GM18951 (cell line): ENCODE measurements at regions not wholly inside any gene's neighbourhood (a gene's known extent, or its start where the extent isn't known, plus 50 kb on each side); places are given as distances from the start of the nearest gene placed in this dataset.
"Not testable (repeated sequence)": the region's sequence is repeated elsewhere in the genome, so short reads cannot be mapped to it uniquely, and the experiment has no call there.

Source experiments
- POLR2A ChIP-seq: IDR thresholded peaks from 4 replicates; pipeline ENCODE4 v1.6.1; 2011; ENCODE audit warnings: mild to moderate bottlenecking; ENCODE audit not compliant: insufficient read length, insufficient read depth; ENCODE audit errors: extremely low read depth
- in situ Hi-C: fragments of 300-500 bp; cut with MboI; formaldehyde crosslinking; loops from one replicate; pipeline ENCODE4 v1.12.0; 2022; ENCODE audit warnings: low sequenced_read_pairs, mixed read lengths, inconsistent platforms; ENCODE audit not compliant: unreplicated experiment

DNA sequence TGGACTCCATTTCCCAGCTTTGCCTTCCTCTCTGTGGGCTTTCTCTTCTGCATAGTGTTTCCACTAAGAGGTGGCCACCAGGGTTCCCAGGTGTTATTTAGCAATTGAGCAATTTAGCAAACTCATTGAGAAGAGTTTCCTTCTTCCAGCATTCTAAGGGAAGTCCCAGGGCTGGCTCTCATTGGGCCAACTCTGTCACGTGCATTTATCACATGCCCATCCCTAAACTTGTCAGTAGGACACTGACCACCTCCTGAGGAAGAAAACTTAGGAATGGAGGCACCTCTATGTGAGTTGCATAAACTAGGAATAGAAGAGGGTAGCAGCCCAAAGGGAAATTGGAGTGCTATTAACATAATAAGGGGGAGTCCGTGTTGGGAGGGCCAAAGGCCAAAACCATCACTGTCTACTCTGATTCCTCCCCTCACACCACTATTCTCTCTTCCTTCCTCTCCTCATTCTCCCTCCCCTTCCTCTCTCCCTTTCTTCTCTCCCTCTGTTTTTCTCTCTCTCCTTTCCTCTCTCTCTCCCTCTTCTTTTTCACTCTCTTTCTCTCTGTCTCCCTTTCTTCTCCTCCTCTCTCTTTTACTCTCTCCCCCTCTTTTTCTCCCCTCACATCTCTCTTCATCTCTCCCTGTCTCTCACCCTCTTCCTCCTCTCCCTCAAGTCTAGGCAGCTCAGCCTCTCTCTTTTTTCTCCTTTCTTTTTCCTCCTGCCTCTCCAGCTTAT, 213.4 kb downstream of the PALM2AKAP2 start:
- TF ChIP-seq POLR2A = no peak
- in situ Hi-C loops = no loop called here

DNA sequence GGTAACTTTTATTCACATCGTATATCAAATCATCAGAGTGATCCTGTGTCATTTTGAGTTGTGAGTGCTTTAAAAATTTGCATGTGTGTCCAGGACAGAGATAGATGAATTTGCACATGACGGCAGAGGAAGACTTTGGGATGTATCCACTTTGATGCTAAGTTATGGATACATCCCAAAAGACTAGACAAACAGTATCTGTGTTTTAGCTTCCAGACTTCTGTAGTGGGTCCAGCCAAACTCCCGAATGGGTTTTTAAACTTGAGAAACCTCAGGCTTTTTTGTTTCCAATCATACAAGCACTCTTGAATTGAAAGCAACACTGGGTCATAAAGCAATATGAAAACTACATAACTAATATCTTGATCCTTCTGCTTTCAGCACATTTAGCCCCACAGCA, 213.8 kb downstream of the C9orf152 start:
- TF ChIP-seq POLR2A = no peak
- in situ Hi-C loops = no loop called here

DNA sequence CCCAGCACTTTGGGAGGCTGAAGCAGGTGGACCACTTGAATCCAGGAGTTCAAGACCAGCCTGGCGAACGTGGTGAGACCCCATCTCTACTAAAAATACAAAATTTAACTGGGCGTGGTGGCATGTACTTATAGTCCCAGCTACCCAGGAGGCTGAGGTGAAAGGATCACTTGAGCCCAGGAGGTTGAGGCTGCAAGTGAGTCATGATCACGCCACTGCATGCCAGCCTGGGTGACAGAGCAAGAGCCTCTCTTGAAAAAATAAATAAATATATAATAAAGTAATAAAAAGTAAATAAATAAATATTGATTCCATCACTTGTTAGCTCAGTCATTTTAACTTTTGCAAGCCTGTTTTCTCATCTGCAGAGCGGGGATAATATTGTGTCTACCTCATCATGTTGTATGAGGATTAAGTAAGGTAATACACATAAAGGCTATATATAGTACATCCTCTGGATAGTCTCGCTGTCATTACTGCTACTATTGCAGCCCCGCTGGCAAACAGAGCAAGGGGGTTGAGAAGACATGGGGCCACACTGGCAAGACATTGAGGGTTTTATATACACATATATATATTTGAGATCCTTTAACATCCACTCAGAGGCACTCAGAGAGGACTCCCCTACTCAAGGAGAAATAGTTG, 210.9 kb downstream of the C9orf152 start:
- in situ Hi-C loops = no loop called here
- TF ChIP-seq POLR2A = no peak

DNA sequence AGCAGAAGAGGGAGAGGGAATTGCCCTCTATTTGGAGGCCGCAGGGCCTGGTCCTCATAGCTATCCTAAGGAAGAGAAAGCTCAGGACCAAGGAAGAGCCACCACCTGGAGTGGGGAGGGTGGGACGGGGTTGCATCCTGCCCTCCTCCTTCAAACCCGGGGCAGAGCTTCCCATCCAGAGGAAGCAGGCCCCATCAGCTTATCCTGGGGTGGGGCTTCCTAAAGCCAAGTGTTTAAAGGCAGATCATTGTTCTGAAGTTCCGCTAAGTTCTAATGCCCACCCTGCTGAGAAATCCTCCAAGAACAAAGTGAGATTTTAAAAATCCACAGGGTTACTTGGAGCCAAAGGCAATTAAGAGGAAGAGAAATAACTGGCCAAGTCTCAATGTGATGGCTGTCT, 210.3 kb downstream of the C9orf152 start:
- TF ChIP-seq POLR2A = no peak
- in situ Hi-C loops = no loop called here

DNA sequence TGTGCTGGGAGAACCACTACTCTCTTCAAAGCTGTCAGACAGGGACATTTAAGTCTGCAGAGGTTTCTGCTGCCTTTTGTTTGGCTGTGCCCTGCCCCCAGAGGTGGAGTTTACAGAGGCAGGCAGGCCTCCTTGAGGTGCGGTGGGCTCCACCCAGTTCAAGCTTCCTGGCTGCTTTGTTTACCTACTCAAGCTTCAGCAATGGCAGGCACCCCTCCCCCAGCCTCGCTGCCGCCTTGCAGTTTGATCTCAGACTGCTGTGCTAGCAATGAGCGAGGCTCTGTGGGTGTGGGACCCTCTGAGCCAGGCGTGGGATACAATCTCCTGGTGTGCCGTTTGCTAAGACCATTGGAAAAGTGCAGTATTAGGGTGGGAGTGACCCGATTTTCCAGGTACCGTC, 202.4 kb downstream of the C9orf152 start:
- in situ Hi-C loops = not testable (repeated sequence)

DNA sequence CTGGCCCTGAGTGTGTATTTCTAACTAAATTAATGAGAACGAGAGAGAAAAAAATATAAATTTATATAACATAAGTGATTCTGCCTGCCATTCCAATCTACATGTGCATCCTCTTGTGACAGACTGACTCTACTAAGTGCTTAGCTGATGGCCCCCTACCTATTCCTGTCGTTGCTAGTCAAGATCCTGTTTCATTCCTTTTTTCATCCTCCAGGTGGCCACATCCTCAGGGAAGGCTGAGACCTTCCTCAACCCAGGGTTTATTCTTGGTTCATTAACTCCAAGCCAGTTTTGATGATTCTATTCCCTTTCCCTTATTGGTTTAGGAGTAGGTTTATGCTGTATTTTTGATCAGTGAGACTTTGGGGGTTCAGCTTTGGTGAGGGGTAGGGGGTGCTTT, 201.3 kb downstream of the C9orf152 start:
- in situ Hi-C loops = no loop called here
- TF ChIP-seq POLR2A = no peak

DNA sequence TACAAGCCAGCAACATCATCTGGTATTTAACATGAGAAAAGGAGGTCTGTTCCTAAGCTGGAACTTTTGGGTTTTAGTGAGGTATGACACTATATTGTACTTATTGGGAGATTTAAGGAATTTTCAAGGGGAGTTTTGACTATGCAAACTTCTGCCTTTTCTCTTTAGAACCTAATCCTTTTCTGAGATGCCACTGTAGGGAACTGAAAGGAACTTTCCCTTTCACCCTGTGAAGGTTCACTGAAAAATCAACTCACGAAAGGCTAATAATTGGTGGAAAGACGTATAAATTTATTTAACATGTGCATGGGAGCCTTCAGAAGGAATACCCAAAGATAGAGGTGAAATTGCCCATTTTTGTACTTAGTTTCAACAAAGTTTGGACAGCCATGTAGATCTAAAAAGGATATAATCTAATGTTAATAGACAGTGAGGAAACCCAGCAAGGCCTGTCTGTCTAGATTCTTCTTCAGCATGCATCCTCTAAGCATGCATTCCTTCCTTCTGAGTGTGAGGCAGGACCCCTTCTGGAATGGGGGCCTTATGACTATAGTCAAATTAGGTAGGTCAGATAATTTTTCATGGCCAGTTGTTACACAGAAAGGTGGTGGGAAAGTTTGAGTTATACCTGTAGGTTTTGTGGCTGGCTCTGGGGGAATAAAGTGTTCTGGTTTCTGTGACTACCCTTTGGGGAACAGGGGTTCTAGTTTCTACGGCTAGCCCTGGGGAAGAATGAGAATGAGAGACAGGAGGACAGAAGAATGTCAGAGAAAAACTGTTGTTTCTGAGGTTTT, 200.3 kb downstream of the C9orf152 start:
- in situ Hi-C loops = no loop called here
- TF ChIP-seq POLR2A = no peak

DNA sequence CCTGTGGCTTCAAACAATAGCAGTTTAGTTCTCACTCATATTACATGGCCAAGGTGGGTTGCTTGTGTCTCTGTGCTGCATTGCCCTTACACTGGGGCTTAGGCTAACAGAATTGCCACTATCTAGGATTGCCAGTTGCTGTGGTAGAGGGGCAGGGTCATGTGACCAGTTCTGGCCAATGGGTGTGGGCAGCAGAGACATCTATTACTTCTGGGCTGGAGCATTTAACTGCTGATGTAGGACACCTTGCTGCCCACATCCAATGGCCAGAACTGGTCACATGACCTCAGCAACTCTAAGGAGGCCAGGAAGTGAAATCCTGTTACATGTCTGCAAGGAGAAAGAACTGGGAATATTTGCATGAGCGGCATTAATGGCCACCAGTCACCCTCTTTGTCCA, 199.3 kb downstream of the C9orf152 start:
- in situ Hi-C loops = no loop called here
- TF ChIP-seq POLR2A = no peak

DNA sequence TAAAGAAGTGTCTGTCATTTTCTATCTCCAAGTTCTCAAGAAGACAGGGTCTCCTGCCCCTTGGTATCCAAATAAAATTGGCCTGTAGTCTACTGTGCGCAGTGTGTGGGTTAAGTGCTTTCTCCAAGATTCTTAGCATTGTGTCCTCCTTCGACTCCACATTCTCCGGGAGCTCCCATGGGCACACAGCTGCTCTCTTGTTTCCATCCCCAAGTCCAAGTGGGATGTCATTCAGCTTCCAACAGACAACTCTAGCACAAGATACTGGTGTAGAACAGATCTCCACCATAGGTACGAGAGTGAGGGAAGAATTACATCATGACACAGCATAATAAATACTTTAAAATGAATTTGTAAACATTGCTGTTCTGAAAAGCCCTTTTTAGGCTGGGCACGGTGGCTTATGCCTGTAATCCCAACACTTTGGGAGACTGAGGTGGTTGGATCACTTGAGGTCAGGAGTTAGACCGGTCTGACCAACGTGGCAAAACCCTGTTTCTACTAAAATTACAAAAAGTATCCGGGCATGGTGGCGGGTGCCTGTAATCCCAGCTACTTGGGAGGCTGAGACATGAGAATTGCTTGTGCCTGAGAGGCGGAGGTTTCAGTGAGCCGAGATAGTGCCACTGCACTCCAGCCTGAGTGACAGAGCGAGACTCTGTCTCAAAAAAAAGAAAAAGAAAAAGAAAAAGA, 196.2 kb downstream of the C9orf152 start:
- no peak for TF ChIP-seq POLR2A

DNA sequence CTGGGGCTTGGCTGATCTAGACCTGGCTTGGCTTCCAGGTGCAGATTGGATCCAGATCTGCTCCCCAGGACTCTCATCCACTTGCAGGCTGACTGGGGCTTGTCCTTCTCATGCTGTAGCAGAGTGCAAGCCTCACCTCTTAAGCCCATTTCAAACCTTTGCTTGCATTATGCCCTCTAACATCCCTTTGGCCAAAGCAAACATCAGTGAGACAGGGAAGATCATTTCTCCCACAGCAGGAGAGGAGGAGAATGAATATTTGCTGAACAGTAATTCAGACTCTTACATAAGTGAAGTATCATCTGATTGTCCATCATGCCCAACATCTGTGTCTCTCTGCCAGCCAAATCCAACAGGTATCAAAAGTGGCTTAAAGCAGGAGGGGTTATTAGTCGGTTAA, 194.9 kb downstream of the C9orf152 start:
- in situ Hi-C loops = no loop called here
- no peak for TF ChIP-seq POLR2A

More for the DNA sequence above, 196.2 kb downstream of the C9orf152 start:
- in situ Hi-C loops = no loop called here

DNA sequence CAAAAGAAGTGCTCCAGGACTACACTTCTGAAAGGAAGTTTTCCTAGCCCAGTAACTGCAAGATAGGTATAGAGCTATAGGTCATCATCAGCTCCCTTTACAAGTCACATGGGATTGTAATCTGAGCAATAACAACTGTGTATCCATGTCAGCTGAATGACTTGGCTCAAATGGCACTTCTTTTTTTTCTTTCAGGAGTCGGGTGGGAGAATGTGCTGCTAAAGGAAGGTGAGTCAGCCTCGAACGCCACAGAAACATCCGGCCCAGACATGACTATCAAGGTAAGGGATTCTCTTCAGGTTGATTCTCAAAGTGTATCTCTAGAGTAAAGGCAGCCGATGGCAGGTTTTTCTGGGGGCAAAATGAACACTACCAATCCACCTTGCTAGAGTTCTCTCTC, 192.2 kb downstream of the C9orf152 start:
- in situ Hi-C loops = no loop called here
- TF ChIP-seq POLR2A = no peak

DNA sequence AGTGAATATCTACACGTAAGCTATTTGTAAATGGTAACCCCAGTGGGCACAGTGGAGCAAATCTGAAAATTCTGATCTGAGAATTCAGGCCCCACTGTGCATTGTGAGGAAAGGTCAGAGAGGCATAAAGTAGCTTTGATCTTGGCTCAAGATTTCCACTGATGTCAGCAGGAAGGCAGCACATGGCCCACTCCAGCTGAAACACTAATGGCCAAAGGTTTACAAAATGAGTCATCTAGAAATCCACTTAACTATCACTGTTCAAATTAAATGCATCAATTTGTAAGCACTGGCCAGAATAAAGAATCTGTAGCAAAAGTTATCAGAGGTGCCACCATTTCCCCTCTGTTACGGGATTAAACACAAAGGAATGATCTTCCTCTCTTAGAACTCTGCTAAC, 191.6 kb downstream of the C9orf152 start:
- in situ Hi-C loops = no loop called here
- no peak for TF ChIP-seq POLR2A

DNA sequence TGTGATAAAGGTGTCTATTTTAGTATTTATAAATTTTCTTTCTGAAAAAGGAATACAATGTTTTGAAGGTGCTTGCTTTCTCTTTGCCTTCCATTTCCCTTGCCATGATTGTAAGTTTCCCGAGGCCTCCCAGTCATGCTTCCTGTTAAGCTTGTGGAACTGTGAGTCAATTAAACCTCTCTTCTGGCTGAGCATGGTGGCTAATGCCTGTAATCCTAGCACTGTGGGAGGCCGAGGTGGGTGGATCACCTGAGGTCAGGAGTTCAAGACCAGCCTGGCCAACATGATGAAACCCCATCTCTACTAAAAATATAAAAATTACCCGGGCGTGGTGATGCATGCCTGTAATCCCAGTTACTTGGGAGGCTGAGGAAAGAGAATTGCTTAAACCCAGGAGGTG, 187.7 kb downstream of the C9orf152 start:
- in situ Hi-C loops = not testable (repeated sequence)
